Natural killer cell treated with Interleukin-12 subunit alpha and Interleukin-12 subunit beta and Interleukin-15 and Interleukin-18, amount 100 ng/mL, for 72 hours (primary cell): ENCODE measurements at regions not wholly inside any gene's neighbourhood (a gene's known extent, or its start where the extent isn't known, plus 50 kb on each side); places are given as distances from the start of the nearest gene placed in this dataset.
"Not testable (repeated sequence)": the region's sequence is repeated elsewhere in the genome, so short reads cannot be mapped to it uniquely, and the experiment has no call there.

Source experiments
- ATAC-seq, 2 donors: fragments of 150-1000 bp; cut with Tn5 transposase in 1 of 2; sonication (Bioruptor Pico), chemical (Tn5 transposase) in 1 of 2; 2 replicates each; pipeline ENCODE4 v1.10.0; 2021
- DNase-seq: peaks from one replicate; pipeline ENCODE4 v3.0.0; 2022; ENCODE audit warnings: low spot score
- H3K27ac Mint-ChIP-seq, 2 donors: 1 replicate in 1 of 2; 2 replicates in 1 of 2; pipeline ENCODE4 v1.8.0; 2022; ENCODE audit warnings: mixed read lengths in 2 of 2, mild to moderate bottlenecking in 1 of 2, moderate library complexity in 1 of 2
- H3K27me3 Mint-ChIP-seq, 2 donors: 1 replicate in 1 of 2; 2 replicates in 1 of 2; pipeline ENCODE4 v1.8.0; 2022; ENCODE audit warnings: mixed read lengths in 2 of 2
- H3K36me3 Mint-ChIP-seq: one replicate; pipeline ENCODE4 v1.8.0; 2022; ENCODE audit warnings: mixed read lengths
- H3K4me1 Mint-ChIP-seq, 2 donors: 1 replicate in 1 of 2; 2 replicates in 1 of 2; pipeline ENCODE4 v1.8.0; 2022; ENCODE audit warnings: low read depth in 2 of 2, mixed read lengths in 2 of 2, mild to moderate bottlenecking in 1 of 2
- H3K4me3 Mint-ChIP-seq: one replicate; pipeline ENCODE4 v1.8.0; 2022; ENCODE audit warnings: mixed read lengths
- H3K9me3 Mint-ChIP-seq: 2 replicates; pipeline ENCODE4 v1.8.0; 2022; ENCODE audit warnings: mixed read lengths

DNA sequence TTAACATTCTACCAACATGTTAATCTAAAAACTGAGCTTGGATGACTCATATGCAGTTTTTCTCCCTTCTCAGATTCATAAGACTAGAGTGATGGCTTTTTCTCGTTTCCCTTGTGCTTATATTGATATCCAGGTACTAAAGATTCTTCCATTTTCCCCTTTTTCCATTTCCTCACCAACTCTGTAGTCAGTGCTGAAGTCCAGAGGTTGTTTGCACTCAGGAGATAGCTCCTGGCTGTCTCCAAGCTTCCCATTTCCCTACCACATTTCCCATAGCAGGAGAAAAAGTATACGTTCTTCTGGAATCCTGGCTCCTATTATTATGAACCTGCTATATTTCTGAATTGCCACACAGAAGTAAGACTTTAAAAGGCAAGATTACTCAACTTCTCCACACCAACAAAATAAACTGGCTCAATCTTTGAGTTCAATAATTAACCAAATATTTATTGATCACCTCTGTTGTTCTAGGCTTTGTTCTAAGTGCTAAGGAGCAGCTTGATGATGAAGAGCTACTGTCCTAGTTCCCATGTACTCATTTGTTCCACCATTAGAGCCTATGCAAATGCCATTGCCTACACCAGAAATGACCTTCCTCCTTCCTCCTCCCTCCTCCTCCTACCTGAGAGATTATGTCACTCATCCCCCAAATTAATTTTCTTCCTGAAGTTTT lies 454.4 kb upstream of the RPS6KA3 start:
- Mint-ChIP-seq H3K27me3 (no peaks in the 10 kb centered on the region), H3K4me3 (no peak overlapping the region), H3K9me3 (peaks cover 6% of the 10 kb centered on the region), H3K36me3 (no peaks in the 10 kb centered on the region), H3K27ac (no peak overlapping the region), H3K4me1 (no peaks in the 10 kb centered on the region)
- no peak for ATAC-seq
- no peak for DNase-seq

- H3K9me3 Mint-ChIP-seq, result peaks cover 6% of the 10 kb centered on the region
- H3K4me1 Mint-ChIP-seq, result no peaks in the 10 kb centered on the region
- H3K27ac Mint-ChIP-seq, result no peak overlapping the region
- DNase-seq (no peak), ATAC-seq (no peak)
- H3K4me3 Mint-ChIP-seq, result no peak overlapping the region
- no peaks in the 10 kb centered on the region for H3K36me3 Mint-ChIP-seq
- peaks cover 0 to 2% of the 10 kb centered on the region in 2 donors for H3K27me3 Mint-ChIP-seq
Measured at GRCh38 chrX:20718592-20719380, 452.1 kb upstream of the RPS6KA3 start.

DNA sequence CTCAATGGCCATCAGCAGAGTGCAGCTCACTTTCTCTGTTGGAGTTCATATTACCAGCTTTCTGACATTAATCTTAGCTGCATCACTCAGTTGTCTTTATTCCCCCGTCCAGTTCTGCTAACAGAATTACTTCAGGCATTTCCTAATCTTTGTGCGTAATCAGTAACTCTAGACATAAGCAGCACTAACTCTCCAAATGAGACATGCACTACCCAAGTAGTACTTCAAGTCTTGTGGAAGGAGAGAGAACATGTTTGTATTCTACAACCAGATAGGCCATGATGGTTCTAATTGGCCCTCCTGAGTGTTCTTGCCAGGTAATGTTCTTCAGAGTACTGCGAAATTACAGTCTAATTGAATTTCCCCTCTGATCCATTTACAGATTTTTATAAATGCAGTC lies 448.5 kb upstream of the RPS6KA3 start:
- ATAC-seq, result no peak
- H3K27ac Mint-ChIP-seq, result no peak overlapping the region
- H3K9me3 Mint-ChIP-seq, result peaks cover 4% of the 10 kb centered on the region
- H3K4me1 Mint-ChIP-seq, result no peaks in the 10 kb centered on the region
- no peak for DNase-seq
- no peaks in the 10 kb centered on the region for H3K36me3 Mint-ChIP-seq
- H3K27me3 Mint-ChIP-seq, result peaks cover 5% of the 10 kb centered on the region in 2 donors
- no peak overlapping the region for H3K4me3 Mint-ChIP-seq

DNA sequence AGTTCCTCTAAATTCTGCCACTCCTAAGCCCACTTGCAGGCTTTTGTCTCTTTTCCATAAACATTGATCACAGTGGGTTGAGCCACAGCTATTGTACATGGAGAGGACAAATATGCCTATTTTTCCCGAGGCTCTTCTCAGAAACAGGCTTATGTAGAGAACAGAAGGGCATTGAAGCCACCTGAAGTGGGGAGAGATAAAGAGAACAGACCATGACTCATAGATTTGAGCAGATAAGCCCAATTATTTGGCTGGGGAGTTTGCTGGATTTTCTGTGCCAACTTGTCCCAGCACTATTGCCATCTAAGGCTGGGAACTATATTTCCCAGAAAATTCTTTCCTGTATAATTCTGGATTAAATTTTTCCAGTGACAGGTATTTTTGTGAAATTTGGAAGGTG lies 446.1 kb upstream of the RPS6KA3 start:
- peaks cover 8 to 10% of the 10 kb centered on the region in 2 donors for H3K27me3 Mint-ChIP-seq
- ATAC-seq (no peak), DNase-seq (no peak)
- H3K4me1 Mint-ChIP-seq, result no peaks in the 10 kb centered on the region
- no peaks in the 10 kb centered on the region for H3K36me3 Mint-ChIP-seq
- no peak overlapping the region for H3K4me3 Mint-ChIP-seq
- no peak overlapping the region for H3K27ac Mint-ChIP-seq
- H3K9me3 Mint-ChIP-seq, result peaks cover 8% of the 10 kb centered on the region

- no peak for ATAC-seq
- no peak for DNase-seq
- Mint-ChIP-seq H3K36me3 (no peaks in the 10 kb centered on the region), H3K9me3 (peaks cover 15% of the 10 kb centered on the region), H3K27ac (no peak overlapping the region), H3K4me3 (no peak overlapping the region), H3K4me1 (no peaks in the 10 kb centered on the region), H3K27me3 (peaks cover 8 to 10% of the 10 kb centered on the region in 2 donors)
Measured at GRCh38 chrX:20711366-20711765, 444.7 kb upstream of the RPS6KA3 start.

GRCh38 chrX:20693078-20693477 lies 426.4 kb upstream of the RPS6KA3 start:
- Mint-ChIP-seq H3K4me3 (no peak overlapping the region), H3K4me1 (no peaks in the 10 kb centered on the region), H3K27me3 (peaks cover 0 to 3% of the 10 kb centered on the region in 2 donors), H3K36me3 (no peaks in the 10 kb centered on the region), H3K27ac (no peak overlapping the region), H3K9me3 (peaks cover 4% of the 10 kb centered on the region)
- ATAC-seq (no peak), DNase-seq (no peak)

DNA sequence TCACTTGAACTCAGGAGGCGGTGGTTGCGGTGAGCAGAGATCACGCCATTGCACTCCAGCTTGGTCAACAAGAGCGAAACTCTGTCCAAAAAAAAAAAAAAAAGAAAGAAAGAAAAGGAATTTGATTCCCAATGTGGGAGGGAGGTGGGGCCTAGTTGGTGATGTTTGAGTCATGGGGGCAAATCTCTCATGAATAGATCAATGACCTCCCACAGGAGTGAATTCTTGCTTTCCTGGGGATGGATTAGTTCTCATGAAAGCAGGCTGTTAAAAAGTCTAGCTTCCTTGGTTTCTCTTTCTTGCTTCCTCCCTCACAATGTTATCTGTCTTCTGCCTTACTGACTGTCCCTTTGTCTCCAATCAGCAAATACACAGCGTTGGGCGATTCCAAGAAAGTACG lies 419.5 kb upstream of the RPS6KA3 start:
- no peak for DNase-seq
- no peaks in the 10 kb centered on the region for H3K9me3 Mint-ChIP-seq
- H3K4me1 Mint-ChIP-seq, result no peaks in the 10 kb centered on the region
- ATAC-seq, result no peak
- no peak overlapping the region for H3K27ac Mint-ChIP-seq
- no peaks in the 10 kb centered on the region for H3K36me3 Mint-ChIP-seq
- peaks cover 3 to 6% of the 10 kb centered on the region in 2 donors for H3K27me3 Mint-ChIP-seq
- no peak overlapping the region for H3K4me3 Mint-ChIP-seq

- Mint-ChIP-seq H3K4me3 (no peak overlapping the region), H3K27ac (no peak overlapping the region), H3K9me3 (no peaks in the 10 kb centered on the region), H3K36me3 (no peaks in the 10 kb centered on the region), H3K4me1 (no peaks in the 10 kb centered on the region), H3K27me3 (peaks cover 3 to 7% of the 10 kb centered on the region in 2 donors)
- DNase-seq, result no peak
- ATAC-seq, result no peak
Measured at GRCh38 chrX:20685652-20686051, 418.9 kb upstream of the RPS6KA3 start.

DNA sequence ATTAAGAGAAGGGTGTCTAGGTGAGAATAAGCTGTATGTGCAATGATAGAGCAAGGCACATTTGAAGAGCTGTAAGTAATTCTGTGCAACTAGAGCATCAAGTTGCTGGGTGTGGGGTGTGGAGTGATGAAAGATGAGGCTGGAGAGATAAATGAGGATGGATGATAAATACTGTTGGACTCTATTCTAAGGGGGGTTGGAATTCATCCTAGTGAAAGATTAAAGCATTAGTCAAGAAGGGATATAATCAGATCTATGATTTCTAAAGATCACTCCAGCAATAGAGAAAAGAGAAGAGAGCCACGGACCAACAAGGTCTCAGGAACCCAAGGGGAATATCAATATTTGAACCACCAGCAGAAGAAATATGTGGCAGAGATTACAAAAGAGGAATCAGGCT lies 415.0 kb upstream of the RPS6KA3 start:
- no peak for ATAC-seq
- peaks cover 3% of the 10 kb centered on the region for H3K9me3 Mint-ChIP-seq
- no peaks in the 10 kb centered on the region for H3K4me1 Mint-ChIP-seq
- no peak for DNase-seq
- no peak overlapping the region for H3K27ac Mint-ChIP-seq
- no peak overlapping the region for H3K4me3 Mint-ChIP-seq
- no peaks in the 10 kb centered on the region for H3K36me3 Mint-ChIP-seq
- H3K27me3 Mint-ChIP-seq, result peaks cover 2 to 7% of the 10 kb centered on the region in 2 donors

DNA sequence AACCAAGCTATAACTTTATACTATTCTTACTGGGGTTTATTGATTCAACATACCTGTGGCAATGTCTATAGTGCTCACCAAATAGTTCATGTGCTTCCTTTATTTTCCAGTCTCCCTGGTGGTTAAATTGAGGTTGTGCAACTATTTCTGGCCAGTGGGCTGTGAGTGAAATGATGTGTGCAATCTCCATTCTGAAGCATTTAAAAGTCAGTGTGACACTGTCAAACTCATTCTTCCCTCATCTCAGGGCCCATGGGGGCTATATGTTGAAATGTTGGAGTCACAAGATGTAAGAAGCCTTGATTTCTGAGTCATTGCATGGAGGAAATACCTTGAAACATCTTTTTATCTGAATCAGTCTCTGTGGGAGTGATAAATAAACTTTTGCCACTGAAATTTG lies 414.3 kb upstream of the RPS6KA3 start:
- DNase-seq, result no peak
- Mint-ChIP-seq H3K36me3 (no peaks in the 10 kb centered on the region), H3K4me1 (no peaks in the 10 kb centered on the region), H3K4me3 (no peak overlapping the region), H3K9me3 (peaks cover 3% of the 10 kb centered on the region), H3K27ac (no peak overlapping the region), H3K27me3 (peaks cover 2 to 7% of the 10 kb centered on the region in 2 donors)
- no peak for ATAC-seq

GRCh38 chrX:20672476-20672875 lies 405.8 kb upstream of the RPS6KA3 start:
- no peak for ATAC-seq
- H3K27me3 Mint-ChIP-seq, result peaks cover 6 to 7% of the 10 kb centered on the region in 2 donors
- H3K4me3 Mint-ChIP-seq, result no peak overlapping the region
- no peak for DNase-seq
- no peaks in the 10 kb centered on the region for H3K4me1 Mint-ChIP-seq
- H3K9me3 Mint-ChIP-seq, result no peaks in the 10 kb centered on the region
- no peak overlapping the region for H3K27ac Mint-ChIP-seq
- no peaks in the 10 kb centered on the region for H3K36me3 Mint-ChIP-seq

DNA sequence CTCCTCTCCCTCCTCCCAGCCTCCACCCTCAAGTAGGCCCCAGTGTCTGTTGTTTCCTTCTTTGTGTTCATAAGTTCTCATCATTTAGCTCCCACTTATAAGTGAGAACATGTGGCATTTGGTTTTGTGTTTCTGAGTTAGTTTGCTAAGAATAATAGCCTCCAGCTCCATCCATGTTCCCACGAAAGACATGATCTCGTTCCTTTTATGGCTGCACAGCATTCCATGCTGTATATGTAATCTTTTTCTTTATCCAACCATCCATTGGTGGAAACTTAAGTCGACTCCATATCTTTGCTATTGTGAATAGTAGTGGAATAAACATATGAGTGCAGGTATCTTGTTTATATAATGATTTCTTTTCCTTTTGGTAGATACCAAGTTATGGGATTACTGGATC lies 405.0 kb upstream of the RPS6KA3 start:
- not testable (repeated sequence) for H3K4me1 Mint-ChIP-seq, H3K9me3 Mint-ChIP-seq, H3K27me3 Mint-ChIP-seq

GRCh38 chrX:20670611-20671010 lies 403.9 kb upstream of the RPS6KA3 start:
- peaks cover 6 to 10% of the 10 kb centered on the region in 2 donors for H3K27me3 Mint-ChIP-seq
- ATAC-seq (no peak), DNase-seq (no peak)
- H3K4me3 Mint-ChIP-seq, result no peak overlapping the region
- no peaks in the 10 kb centered on the region for H3K36me3 Mint-ChIP-seq
- H3K27ac Mint-ChIP-seq, result no peak overlapping the region
- no peaks in the 10 kb centered on the region for H3K4me1 Mint-ChIP-seq
- H3K9me3 Mint-ChIP-seq, result no peaks in the 10 kb centered on the region

More for the DNA sequence above, 405.0 kb upstream of the RPS6KA3 start:
- H3K27ac Mint-ChIP-seq, H3K36me3 Mint-ChIP-seq, ATAC-seq, DNase-seq, H3K4me3 Mint-ChIP-seq: not testable (repeated sequence)

GRCh38 chrX:20668550-20668949 lies 401.8 kb upstream of the RPS6KA3 start:
- ATAC-seq, result no peak
- Mint-ChIP-seq H3K9me3 (no peaks in the 10 kb centered on the region), H3K27ac (no peak overlapping the region), H3K4me3 (no peak overlapping the region), H3K27me3 (peaks cover 1 to 13% of the 10 kb centered on the region in 2 donors), H3K36me3 (no peaks in the 10 kb centered on the region), H3K4me1 (no peaks in the 10 kb centered on the region)
- no peak for DNase-seq
